ENCODE measurements at regions not wholly inside any gene's neighbourhood (a gene's known extent, or its start where the extent isn't known, plus 50 kb on each side); places are given as distances from the start of the nearest gene placed in this dataset.

GRCh38 chr17:30605027-30605426 is 127.8 kb downstream of the GOSR1 start:
- TF ChIP-seq CTCF (IDR thresholded peaks at IDR 0.05; ENCODE audit: insufficient read depth, low read length, poor library complexity, severe bottlenecking) (no peak), EZH2phosphoT487 (conservative IDR thresholded peaks at IDR 0.05; ENCODE audit: low read length) (no peak)
